Neural crest cell (in vitro differentiated cells): ENCODE measurements at regions not wholly inside any gene's neighbourhood (a gene's known extent, or its start where the extent isn't known, plus 50 kb on each side); places are given as distances from the start of the nearest gene placed in this dataset.
A peak's percentile ranks its signal among the peaks of the same experiment; 100 is the strongest.

Experiments
- DNase-seq: peaks from one replicate; pipeline ENCODE4 v3.0.0; 2021; ENCODE audit warnings: low read depth, mixed read lengths, low spot score
- H3K27ac Mint-ChIP-seq: one replicate; pipeline ENCODE4 v1.8.0; 2021; ENCODE audit warnings: mild to moderate bottlenecking, mixed read lengths; ENCODE audit not compliant: unreplicated experiment
- H3K27me3 Mint-ChIP-seq: 2 replicates; pipeline ENCODE4 v1.8.0; 2021; ENCODE audit warnings: low read depth, mild to moderate bottlenecking, mixed read lengths
- H3K36me3 Mint-ChIP-seq: 2 replicates; pipeline ENCODE4 v1.8.0; 2021; ENCODE audit warnings: low read depth, mild to moderate bottlenecking, mixed read lengths
- H3K4me1 Mint-ChIP-seq: 2 replicates; pipeline ENCODE4 v1.8.0; 2021; ENCODE audit warnings: mixed read lengths
- H3K4me3 Mint-ChIP-seq: one replicate; pipeline ENCODE4 v1.8.0; 2021; ENCODE audit warnings: mild to moderate bottlenecking, mixed read lengths
- H3K9me3 Mint-ChIP-seq: 2 replicates; pipeline ENCODE4 v1.8.0; 2021; ENCODE audit warnings: mixed read lengths
- TF ChIP-seq, protein P1 (sequence below): fragments of 200-600 bp; sonication (generic); conservative IDR thresholded peaks from 2 replicates; pipeline ENCODE4 v1.5.0; 2021; ENCODE audit warnings: antibody characterized with exemption, mild to moderate bottlenecking

GRCh38 chr17:71109697-71110096 is 940.4 kb downstream of the KCNJ2 start:
- H3K36me3 Mint-ChIP-seq, result peaks cover 4% of the 10 kb centered on the region
- peaks cover 3% of the 10 kb centered on the region for H3K9me3 Mint-ChIP-seq
- DNase-seq, result no peak
- TF ChIP-seq, protein P1, sequence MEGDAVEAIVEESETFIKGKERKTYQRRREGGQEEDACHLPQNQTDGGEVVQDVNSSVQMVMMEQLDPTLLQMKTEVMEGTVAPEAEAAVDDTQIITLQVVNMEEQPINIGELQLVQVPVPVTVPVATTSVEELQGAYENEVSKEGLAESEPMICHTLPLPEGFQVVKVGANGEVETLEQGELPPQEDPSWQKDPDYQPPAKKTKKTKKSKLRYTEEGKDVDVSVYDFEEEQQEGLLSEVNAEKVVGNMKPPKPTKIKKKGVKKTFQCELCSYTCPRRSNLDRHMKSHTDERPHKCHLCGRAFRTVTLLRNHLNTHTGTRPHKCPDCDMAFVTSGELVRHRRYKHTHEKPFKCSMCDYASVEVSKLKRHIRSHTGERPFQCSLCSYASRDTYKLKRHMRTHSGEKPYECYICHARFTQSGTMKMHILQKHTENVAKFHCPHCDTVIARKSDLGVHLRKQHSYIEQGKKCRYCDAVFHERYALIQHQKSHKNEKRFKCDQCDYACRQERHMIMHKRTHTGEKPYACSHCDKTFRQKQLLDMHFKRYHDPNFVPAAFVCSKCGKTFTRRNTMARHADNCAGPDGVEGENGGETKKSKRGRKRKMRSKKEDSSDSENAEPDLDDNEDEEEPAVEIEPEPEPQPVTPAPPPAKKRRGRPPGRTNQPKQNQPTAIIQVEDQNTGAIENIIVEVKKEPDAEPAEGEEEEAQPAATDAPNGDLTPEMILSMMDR, result no peak
- H3K4me3 Mint-ChIP-seq, result no peak overlapping the region
- H3K27me3 Mint-ChIP-seq, result no peaks in the 10 kb centered on the region
- no peak overlapping the region for H3K27ac Mint-ChIP-seq
- H3K4me1 Mint-ChIP-seq, result peaks cover 20% of the 10 kb centered on the region

DNA sequence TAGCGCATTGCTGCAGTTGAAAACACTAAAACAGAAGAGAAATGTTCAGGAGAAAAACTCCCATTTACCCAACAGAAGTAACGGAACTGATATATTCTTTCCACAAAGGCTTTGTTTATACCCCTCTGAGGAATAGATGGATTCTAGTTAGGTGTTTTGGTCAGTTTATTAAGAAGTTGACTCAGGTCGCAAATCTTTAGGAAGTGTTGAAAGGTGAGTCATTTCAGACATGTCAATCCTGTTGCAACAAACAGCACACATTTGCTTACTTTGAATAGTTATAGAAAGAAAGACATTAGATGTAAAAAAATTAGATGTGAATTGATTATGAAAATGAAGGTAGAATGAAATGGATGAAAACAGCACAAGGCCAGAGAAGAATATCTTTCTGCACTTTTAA is 941.0 kb downstream of the KCNJ2 start:
- TF ChIP-seq, protein P1, result no peak
- Mint-ChIP-seq H3K27me3 (no peaks in the 10 kb centered on the region), H3K36me3 (peaks cover 4% of the 10 kb centered on the region), H3K4me1 (peaks cover 26% of the 10 kb centered on the region), H3K4me3 (no peak overlapping the region), H3K27ac (no peak overlapping the region), H3K9me3 (peaks cover 3% of the 10 kb centered on the region)
- no peak for DNase-seq

DNA sequence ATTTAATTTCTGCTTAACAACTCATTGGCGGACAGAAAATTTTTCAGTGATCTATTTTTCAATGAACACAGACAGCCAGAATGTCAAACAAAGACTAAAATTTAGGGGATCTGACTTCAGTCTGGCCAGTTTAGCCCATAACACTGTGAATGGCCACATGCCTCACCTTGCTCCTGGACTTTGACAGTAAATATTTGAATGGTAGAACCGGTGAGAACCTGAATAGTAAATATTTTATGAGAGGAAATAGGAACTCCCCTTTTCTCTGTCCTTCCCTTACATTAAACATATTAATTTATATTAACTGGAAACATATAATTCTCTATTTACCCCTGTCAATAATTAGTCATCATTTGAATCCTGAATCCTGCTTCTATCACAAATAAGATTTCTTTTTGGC is 942.1 kb downstream of the KCNJ2 start:
- TF ChIP-seq, protein P1, result no peak
- Mint-ChIP-seq H3K27me3 (no peaks in the 10 kb centered on the region), H3K9me3 (peaks cover 1% of the 10 kb centered on the region), H3K4me1 (peaks cover 32% of the 10 kb centered on the region), H3K27ac (no peak overlapping the region), H3K36me3 (no peaks in the 10 kb centered on the region), H3K4me3 (no peak overlapping the region)
- DNase-seq, result no peak

- Mint-ChIP-seq H3K4me1 (peaks cover 34% of the 10 kb centered on the region), H3K36me3 (no peaks in the 10 kb centered on the region), H3K4me3 (no peak overlapping the region), H3K27me3 (no peaks in the 10 kb centered on the region), H3K9me3 (no peaks in the 10 kb centered on the region), H3K27ac (no peak overlapping the region)
- DNase-seq, result no peak
- TF ChIP-seq, protein P1, result no peak
Observed at GRCh38 chr17:71111934-71112333, 942.6 kb downstream of the KCNJ2 start.

- peak overlapping the region; percentile 16 for H3K27ac Mint-ChIP-seq
- H3K4me1 Mint-ChIP-seq, result peaks cover 44% of the 10 kb centered on the region
- H3K27me3 Mint-ChIP-seq, result no peaks in the 10 kb centered on the region
- TF ChIP-seq, protein P1, result no peak
- H3K36me3 Mint-ChIP-seq, result no peaks in the 10 kb centered on the region
- no peak overlapping the region for H3K4me3 Mint-ChIP-seq
- no peak for DNase-seq
- H3K9me3 Mint-ChIP-seq, result no peaks in the 10 kb centered on the region
Observed at GRCh38 chr17:71113347-71113746, 944.0 kb downstream of the KCNJ2 start.
